BE2C (cell line): ENCODE measurements at regions not wholly inside any gene's neighbourhood (a gene's known extent, or its start where the extent isn't known, plus 50 kb on each side); places are given as distances from the start of the nearest gene placed in this dataset.
A peak's percentile ranks its signal among the peaks of the same experiment; 100 is the strongest.
"Not testable (repeated sequence)": the region's sequence is repeated elsewhere in the genome, so short reads cannot be mapped to it uniquely, and the experiment has no call there.

Experiments
- DNase-seq: peaks from one replicate; pipeline ENCODE4 v3.0.0-alpha.2; 2020
- H3K27me3 ChIP-seq: fragments of 250-450 bp; sonication (Bioruptor Pico); 2 replicates; pipeline ENCODE4 v1.5.1; 2020; ENCODE audit warnings: mild to moderate bottlenecking
- H3K36me3 ChIP-seq: fragments of 250-450 bp; sonication (Bioruptor Pico); 2 replicates; pipeline ENCODE4 v1.5.1; 2020; ENCODE audit warnings: mild to moderate bottlenecking
- H3K4me1 ChIP-seq: fragments of 250-450 bp; sonication (Bioruptor Pico); 2 replicates; pipeline ENCODE4 v1.5.1; 2020
- H3K4me3 ChIP-seq: 2 replicates; pipeline ENCODE4 v1.5.1; 2011; ENCODE audit warnings: low read depth, low read length
- H3K9me3 ChIP-seq: fragments of 250-450 bp; sonication (Bioruptor Pico); 2 replicates; pipeline ENCODE4 v1.5.1; 2020
- TF ChIP-seq, protein P1 (sequence below): IDR thresholded peaks from 2 replicates; pipeline ENCODE4 v1.5.1; 2012; ENCODE audit warnings: mild to moderate bottlenecking, low read depth, low read length

GRCh38 chr15:30801140-30801895, 102.4 kb upstream of the FAN1 start:
- DNase-seq, H3K4me1 ChIP-seq, H3K9me3 ChIP-seq, H3K4me3 ChIP-seq, H3K27me3 ChIP-seq, H3K36me3 ChIP-seq: not testable (repeated sequence)
- TF ChIP-seq, protein P1, sequence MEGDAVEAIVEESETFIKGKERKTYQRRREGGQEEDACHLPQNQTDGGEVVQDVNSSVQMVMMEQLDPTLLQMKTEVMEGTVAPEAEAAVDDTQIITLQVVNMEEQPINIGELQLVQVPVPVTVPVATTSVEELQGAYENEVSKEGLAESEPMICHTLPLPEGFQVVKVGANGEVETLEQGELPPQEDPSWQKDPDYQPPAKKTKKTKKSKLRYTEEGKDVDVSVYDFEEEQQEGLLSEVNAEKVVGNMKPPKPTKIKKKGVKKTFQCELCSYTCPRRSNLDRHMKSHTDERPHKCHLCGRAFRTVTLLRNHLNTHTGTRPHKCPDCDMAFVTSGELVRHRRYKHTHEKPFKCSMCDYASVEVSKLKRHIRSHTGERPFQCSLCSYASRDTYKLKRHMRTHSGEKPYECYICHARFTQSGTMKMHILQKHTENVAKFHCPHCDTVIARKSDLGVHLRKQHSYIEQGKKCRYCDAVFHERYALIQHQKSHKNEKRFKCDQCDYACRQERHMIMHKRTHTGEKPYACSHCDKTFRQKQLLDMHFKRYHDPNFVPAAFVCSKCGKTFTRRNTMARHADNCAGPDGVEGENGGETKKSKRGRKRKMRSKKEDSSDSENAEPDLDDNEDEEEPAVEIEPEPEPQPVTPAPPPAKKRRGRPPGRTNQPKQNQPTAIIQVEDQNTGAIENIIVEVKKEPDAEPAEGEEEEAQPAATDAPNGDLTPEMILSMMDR, result peak; percentile 29

DNA sequence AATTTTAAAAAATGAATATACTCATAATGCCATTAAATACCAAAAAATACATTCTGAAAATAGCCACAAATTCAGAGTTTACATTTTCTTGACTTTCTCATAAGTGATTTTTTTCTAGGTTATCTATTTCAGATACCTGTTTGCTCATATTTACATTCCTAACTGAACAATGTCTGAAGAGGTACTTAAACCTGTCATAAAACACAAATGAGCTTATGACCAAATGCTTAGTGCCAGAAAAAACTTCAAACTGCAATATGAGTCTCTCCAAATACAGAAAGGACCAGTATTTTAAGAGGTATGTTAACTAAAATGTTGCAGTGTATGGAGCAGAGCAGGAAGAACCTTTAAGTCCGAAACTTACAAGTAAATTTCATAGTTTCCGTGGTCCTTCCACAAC, 101.7 kb upstream of the FAN1 start:
- H3K36me3 ChIP-seq, H3K27me3 ChIP-seq, H3K4me3 ChIP-seq, DNase-seq, H3K9me3 ChIP-seq, H3K4me1 ChIP-seq: not testable (repeated sequence)

- not testable (repeated sequence) for H3K4me1 ChIP-seq, H3K4me3 ChIP-seq, H3K36me3 ChIP-seq, H3K9me3 ChIP-seq, H3K27me3 ChIP-seq, DNase-seq
These were observed 100.0 kb upstream of the FAN1 start for GRCh38 chr15:30803703-30804102.

- Histone ChIP-seq H3K4me1 (peaks cover 3% of the 10 kb centered on the region; the same call in 1 of the 2 replicates), H3K36me3 (no peaks in the 10 kb centered on the region), H3K4me3 (no peak overlapping the region), H3K27me3 (no peaks in the 10 kb centered on the region), H3K9me3 (no peaks in the 10 kb centered on the region)
- TF ChIP-seq, protein P1, result no peak
- no peak for DNase-seq
These were observed 87.3 kb upstream of the FAN1 start for GRCh38 chr15:30816430-30816829.

GRCh38 chr15:30823068-30823813, 80.5 kb upstream of the FAN1 start:
- not testable (repeated sequence) for H3K36me3 ChIP-seq, DNase-seq, H3K27me3 ChIP-seq, H3K9me3 ChIP-seq, H3K4me3 ChIP-seq, H3K4me1 ChIP-seq

- H3K27me3 ChIP-seq, result no peaks in the 10 kb centered on the region
- H3K4me1 ChIP-seq, result no peaks in the 10 kb centered on the region
- TF ChIP-seq, protein P1, result no peak
- no peak overlapping the region for H3K4me3 ChIP-seq
- H3K9me3 ChIP-seq, result no peaks in the 10 kb centered on the region
- no peaks in the 10 kb centered on the region for H3K36me3 ChIP-seq
- DNase-seq, result no peak
These were observed 79.1 kb upstream of the FAN1 start for GRCh38 chr15:30824518-30825195.

DNA sequence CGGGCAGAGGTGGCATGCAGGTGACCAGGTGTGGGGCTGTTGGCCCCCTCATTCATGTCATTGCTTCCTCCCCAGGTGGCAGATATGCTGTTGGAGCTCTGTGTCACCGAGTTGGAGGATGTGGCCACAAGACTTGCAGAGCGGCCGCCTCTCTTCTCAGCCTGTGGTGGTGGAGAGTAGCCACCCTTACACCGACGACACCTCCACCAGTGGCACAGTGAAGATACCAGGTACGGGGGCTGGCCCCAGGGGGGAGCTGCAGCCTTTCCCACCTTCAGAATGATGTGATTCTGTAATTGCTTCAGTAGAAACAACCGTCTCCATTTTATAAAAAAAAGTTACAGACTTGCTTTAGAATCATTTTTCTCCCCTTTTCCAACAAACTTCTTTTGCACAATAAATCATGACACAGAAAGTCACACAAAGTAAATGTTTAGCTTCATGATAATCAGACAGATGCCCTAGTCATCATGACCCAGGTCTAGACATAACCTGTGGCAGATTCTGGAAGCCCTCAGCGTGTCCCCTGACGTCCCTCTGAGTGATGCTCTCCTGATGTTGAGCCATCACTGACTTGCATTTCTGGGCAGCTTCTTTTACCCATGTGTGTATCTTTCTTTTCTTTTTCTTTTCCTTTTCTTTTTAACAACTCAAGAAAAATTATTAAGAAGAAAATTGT, 76.0 kb upstream of the FAN1 start:
- H3K36me3 ChIP-seq, result no peaks in the 10 kb centered on the region
- H3K4me3 ChIP-seq, result no peak overlapping the region
- no peaks in the 10 kb centered on the region for H3K27me3 ChIP-seq
- TF ChIP-seq, protein P1, result no peak
- no peak for DNase-seq
- no peaks in the 10 kb centered on the region for H3K4me1 ChIP-seq
- H3K9me3 ChIP-seq, result no peaks in the 10 kb centered on the region

- H3K36me3 ChIP-seq, H3K4me1 ChIP-seq, H3K4me3 ChIP-seq, H3K9me3 ChIP-seq, H3K27me3 ChIP-seq, DNase-seq: not testable (repeated sequence)
These were observed 75.4 kb upstream of the FAN1 start for GRCh38 chr15:30828304-30828639.
